ENCODE measurements at regions not wholly inside any gene's neighbourhood (a gene's known extent, or its start where the extent isn't known, plus 50 kb on each side); places are given as distances from the start of the nearest gene placed in this dataset.

DNA sequence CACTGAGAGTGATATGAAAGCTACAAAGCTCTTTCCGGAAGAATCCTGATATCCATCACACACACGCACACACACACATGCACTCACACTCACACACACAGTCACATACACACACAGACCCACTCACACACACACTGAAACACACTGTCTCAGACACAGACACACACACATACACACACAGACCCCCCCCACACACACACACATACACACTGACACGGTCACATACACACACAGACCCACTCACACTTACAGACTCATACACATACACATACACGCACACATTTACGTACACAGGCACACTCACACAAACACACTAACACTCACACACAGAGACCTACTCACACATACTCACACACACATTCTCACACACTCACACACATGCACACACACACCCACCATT is 58.6 kb downstream of the LIG4 start:
- DNase-seq (peak in 1 of 3 donors; percentile 5), ATAC-seq (ENCODE audit: insufficient read depth, low FRiP score) (no peak)
- 91 to 93% methylated on average over 5 of the region's 5 CpGs for WGBS, 2 donors
- Histone ChIP-seq H3K27me3 (ENCODE audit: control insufficient read depth in 3 of 3, insufficient read depth in 3 of 3, low read length in 2 of 3) (peaks cover 0 to 3% (median 0%) of the 10 kb centered on the region in 3 donors), H3K27ac (ENCODE audit: low read depth in 1 of 2, low read length in 1 of 2) (no peak overlapping the region), H3K9me3 (ENCODE audit: control insufficient read depth in 4 of 4, insufficient read depth in 3 of 4, low read length in 3 of 4) (peaks cover 0 to 4% (median 3%) of the 10 kb centered on the region in 4 donors), H3K4me1 (ENCODE audit: control insufficient read depth in 5 of 5, insufficient read depth in 5 of 5, low read length in 5 of 5) (peaks cover 0 to 6% (median 0%) of the 10 kb centered on the region in 5 donors), H3K9ac (ENCODE audit: insufficient read depth in 1 of 2, low read length in 2 of 2) (peak overlapping the region in 1 of 2 donors; percentile 42), H3K4me3 (no peak overlapping the region), H3K36me3 (ENCODE audit: control insufficient read depth in 4 of 4, insufficient read depth in 4 of 4, low read length in 4 of 4) (no peaks in the 10 kb centered on the region)
- TF ChIP-seq, protein P1, sequence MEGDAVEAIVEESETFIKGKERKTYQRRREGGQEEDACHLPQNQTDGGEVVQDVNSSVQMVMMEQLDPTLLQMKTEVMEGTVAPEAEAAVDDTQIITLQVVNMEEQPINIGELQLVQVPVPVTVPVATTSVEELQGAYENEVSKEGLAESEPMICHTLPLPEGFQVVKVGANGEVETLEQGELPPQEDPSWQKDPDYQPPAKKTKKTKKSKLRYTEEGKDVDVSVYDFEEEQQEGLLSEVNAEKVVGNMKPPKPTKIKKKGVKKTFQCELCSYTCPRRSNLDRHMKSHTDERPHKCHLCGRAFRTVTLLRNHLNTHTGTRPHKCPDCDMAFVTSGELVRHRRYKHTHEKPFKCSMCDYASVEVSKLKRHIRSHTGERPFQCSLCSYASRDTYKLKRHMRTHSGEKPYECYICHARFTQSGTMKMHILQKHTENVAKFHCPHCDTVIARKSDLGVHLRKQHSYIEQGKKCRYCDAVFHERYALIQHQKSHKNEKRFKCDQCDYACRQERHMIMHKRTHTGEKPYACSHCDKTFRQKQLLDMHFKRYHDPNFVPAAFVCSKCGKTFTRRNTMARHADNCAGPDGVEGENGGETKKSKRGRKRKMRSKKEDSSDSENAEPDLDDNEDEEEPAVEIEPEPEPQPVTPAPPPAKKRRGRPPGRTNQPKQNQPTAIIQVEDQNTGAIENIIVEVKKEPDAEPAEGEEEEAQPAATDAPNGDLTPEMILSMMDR (IDR thresholded peaks at IDR 0.05; ENCODE audit: control extremely low read depth, extremely low read depth), result no peak

DNA sequence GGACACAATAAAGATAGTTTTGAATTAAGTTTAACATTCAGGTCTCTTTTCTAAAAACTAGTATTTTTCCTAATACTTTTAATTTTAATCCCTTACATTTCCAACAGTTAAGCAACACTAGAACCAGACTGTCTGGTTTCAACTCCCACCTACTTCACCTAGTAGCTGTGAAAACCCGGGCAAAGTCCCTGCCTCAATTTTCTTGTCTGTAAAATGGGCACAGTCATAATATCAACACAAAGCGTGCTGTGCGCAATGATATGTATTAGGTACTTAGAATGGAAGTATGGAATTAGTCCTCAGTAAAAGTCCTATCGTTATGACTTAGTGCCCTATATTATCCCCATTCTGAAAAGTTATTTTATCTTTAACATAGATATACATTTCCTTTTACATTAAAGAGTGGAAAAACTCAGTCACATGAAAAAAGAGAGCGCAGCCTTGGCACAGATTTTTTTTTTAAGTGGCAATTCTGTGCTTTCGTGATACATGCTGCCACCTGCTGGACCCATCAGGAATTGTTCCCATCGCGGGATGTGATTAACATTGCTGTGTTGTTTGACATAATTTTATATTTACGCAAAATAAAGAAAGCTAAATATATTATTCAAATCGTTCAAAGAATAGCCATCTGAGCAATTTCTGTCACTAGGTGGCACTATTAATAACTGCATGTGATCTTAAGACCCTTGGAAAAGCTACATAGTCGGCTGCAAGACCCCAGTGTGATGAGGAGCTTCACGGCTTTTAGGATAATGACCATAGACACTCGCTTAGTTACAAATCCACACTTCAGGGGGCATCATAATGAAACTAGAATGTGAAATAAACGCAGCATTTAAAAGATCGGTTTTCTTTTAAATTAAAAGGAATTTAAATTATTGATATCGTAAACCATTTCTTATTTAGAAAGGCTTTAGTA is 59.9 kb downstream of the LIG4 start:
- TF ChIP-seq, protein P1 (IDR thresholded peaks at IDR 0.05; ENCODE audit: control extremely low read depth, extremely low read depth), result peak; percentile 68
- no peak for ATAC-seq (ENCODE audit: insufficient read depth, low FRiP score)
- Histone ChIP-seq H3K4me1 (ENCODE audit: control insufficient read depth in 5 of 5, insufficient read depth in 5 of 5, low read length in 5 of 5) (peaks cover 0 to 6% (median 0%) of the 10 kb centered on the region in 5 donors), H3K27ac (ENCODE audit: low read depth in 1 of 2, low read length in 1 of 2) (no peak overlapping the region), H3K27me3 (ENCODE audit: control insufficient read depth in 3 of 3, insufficient read depth in 3 of 3, low read length in 2 of 3) (peaks cover 0 to 3% (median 0%) of the 10 kb centered on the region in 3 donors), H3K9me3 (ENCODE audit: control insufficient read depth in 4 of 4, insufficient read depth in 3 of 4, low read length in 3 of 4) (peaks cover 0 to 4% (median 3%) of the 10 kb centered on the region in 4 donors), H3K9ac (ENCODE audit: insufficient read depth in 1 of 2, low read length in 2 of 2) (no peak overlapping the region), H3K36me3 (ENCODE audit: control insufficient read depth in 4 of 4, insufficient read depth in 4 of 4, low read length in 4 of 4) (no peaks in the 10 kb centered on the region), H3K4me3 (no peak overlapping the region)
- 40 to 44% methylated on average over 16 of the region's 16 CpGs for WGBS, 2 donors
- DNase-seq, result peak; percentile 58 to 78 (median 65)

DNA sequence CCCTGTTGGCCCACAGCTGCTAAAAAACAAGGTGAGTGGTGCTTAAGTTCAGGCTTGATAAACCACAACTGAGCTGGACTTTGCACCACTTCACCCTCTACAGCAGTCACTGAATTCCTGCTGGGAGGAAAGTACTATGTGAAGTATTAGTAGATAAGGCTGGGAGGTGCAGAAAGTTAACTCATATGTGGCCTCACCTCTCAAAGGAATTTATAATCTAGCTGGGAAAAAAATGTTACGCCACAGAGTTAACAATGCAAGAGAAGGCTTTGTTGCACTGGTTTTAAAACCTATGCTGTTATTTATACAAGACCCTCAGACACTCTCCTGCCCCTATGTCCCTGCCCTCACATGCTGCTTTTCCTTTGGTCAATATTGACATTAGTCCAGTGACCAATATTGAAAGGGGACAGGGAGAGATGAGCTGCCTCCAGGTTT is 60.9 kb downstream of the LIG4 start:
- H3K27ac ChIP-seq (ENCODE audit: low read depth in 1 of 2, low read length in 1 of 2), result no peak overlapping the region

More for the DNA sequence above, 60.9 kb downstream of the LIG4 start:
- TF ChIP-seq, protein P1 (IDR thresholded peaks at IDR 0.05; ENCODE audit: control extremely low read depth, extremely low read depth), result no peak
- DNase-seq, result peak; percentile 51 to 81 (median 54)
- Histone ChIP-seq H3K4me3 (no peak overlapping the region), H3K4me1 (ENCODE audit: control insufficient read depth in 5 of 5, insufficient read depth in 5 of 5, low read length in 5 of 5) (peaks cover 0 to 6% (median 0%) of the 10 kb centered on the region in 5 donors), H3K9ac (ENCODE audit: insufficient read depth in 1 of 2, low read length in 2 of 2) (no peak overlapping the region), H3K9me3 (ENCODE audit: control insufficient read depth in 4 of 4, insufficient read depth in 3 of 4, low read length in 3 of 4) (peaks cover 0 to 4% (median 3%) of the 10 kb centered on the region in 4 donors), H3K27me3 (ENCODE audit: control insufficient read depth in 3 of 3, insufficient read depth in 3 of 3, low read length in 2 of 3) (peaks cover 0 to 3% (median 0%) of the 10 kb centered on the region in 3 donors), H3K36me3 (ENCODE audit: control insufficient read depth in 4 of 4, insufficient read depth in 4 of 4, low read length in 4 of 4) (no peaks in the 10 kb centered on the region)
- WGBS, 2 donors, result 75 to 79% methylated on average over 1 of the region's 1 CpG
- ATAC-seq (ENCODE audit: insufficient read depth, low FRiP score), result peak; percentile 91

All from lung (tissue), 11 donors.